SK-N-SH treated with all-trans-retinoic acid at 6 μM for 48 hours (cell line): ENCODE measurements at regions not wholly inside any gene's neighbourhood (a gene's known extent, or its start where the extent isn't known, plus 50 kb on each side); places are given as distances from the start of the nearest gene placed in this dataset.

Experiments used
- TCF4 ChIP-seq: fragments of 250-450 bp; sonication (Bioruptor Pico); IDR thresholded peaks from 2 replicates; pipeline ENCODE4 v1.8.0; 2021; ENCODE audit warnings: mild to moderate bottlenecking, moderate library complexity, borderline replicate concordance
- ZNF70 ChIP-seq: fragments of 450-650 bp; formaldehyde crosslinking; IDR thresholded peaks from 2 replicates; pipeline ENCODE4 v1.5.0; 2020; ENCODE audit warnings: mild to moderate bottlenecking, moderate library complexity

DNA sequence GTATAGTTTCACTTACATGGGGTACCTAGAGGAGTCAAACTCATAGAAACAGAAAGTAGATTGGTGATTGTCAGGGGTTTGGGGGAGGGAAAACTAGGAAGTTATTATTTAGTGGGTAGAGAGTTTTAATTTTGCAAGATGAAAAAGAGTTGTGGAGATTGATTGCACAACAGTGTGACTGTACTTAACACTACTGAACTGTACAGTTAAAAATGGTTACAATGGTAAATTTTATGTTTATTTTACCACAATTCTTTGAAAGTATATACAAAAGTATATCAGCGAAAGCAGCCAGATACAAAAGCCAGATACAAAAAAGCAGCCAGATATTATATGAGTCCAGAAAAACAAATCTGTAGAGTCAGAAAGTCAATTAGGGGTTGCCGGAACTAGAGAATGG is 247.6 kb downstream of the IPO8 start:
- TF ChIP-seq ZNF70 (CRISPR knock-in tag) = no peak
- no peak for TF ChIP-seq TCF4 (CRISPR knock-in tag)
